MM.1S (cell line): ENCODE measurements at regions not wholly inside any gene's neighbourhood (a gene's known extent, or its start where the extent isn't known, plus 50 kb on each side); places are given as distances from the start of the nearest gene placed in this dataset.

Source experiments
- CTCF ChIP-seq: fragments of 300-600 bp; sonication (generic); IDR thresholded peaks from 2 replicates; pipeline ENCODE4 v1.5.1; 2016; ENCODE audit warnings: antibody characterized with exemption, low read length, mixed read lengths
- EZH2 ChIP-seq: fragments of 300-600 bp; sonication (generic); optimal IDR thresholded peaks from 2 replicates; pipeline ENCODE3; 2017; ENCODE audit warnings: low read depth, mild to moderate bottlenecking, antibody characterized with exemption, low read length, mixed read lengths
- EZH2phosphoT487 ChIP-seq: fragments of 300-600 bp; sonication (generic); IDR thresholded peaks from 2 replicates; pipeline ENCODE4 v1.6.1; 2018; ENCODE audit warnings: antibody characterized with exemption, low read length

GRCh38 chr10:128894641-128895040, 572.4 kb upstream of the MGMT start:
- TF ChIP-seq CTCF (no peak), EZH2 (no peak), EZH2phosphoT487 (no peak)
